ENCODE measurements at regions not wholly inside any gene's neighbourhood (a gene's known extent, or its start where the extent isn't known, plus 50 kb on each side); places are given as distances from the start of the nearest gene placed in this dataset.

- WGBS, 2 donors (ENCODE audit: extremely low coverage in 2 of 2, insufficient read length in 2 of 2, insufficient replicate concordance in 1 of 2) = no CpG with 5 or more reads among the region's 3 CpGs
- no peak for DNase-seq (ENCODE audit: low spot score)
- H3K4ac ChIP-seq (ENCODE audit: low read length) = no peak overlapping the region
- no peak overlapping the region for H2BK15ac ChIP-seq (ENCODE audit: low read length)
- H3K36me3 ChIP-seq (replicated peaks in 1 of 2; ENCODE audit: control insufficient read depth in 2 of 2, insufficient read depth in 2 of 2, low read length in 2 of 2) = no peaks in the 10 kb centered on the region
- H3K27me3 ChIP-seq (ENCODE audit: control insufficient read depth in 3 of 3, insufficient read depth in 3 of 3, low read depth in 1 of 3, low read length in 3 of 3) = peaks cover 0 to 48% (median 0%) of the 10 kb centered on the region in 3 experiments
- no peak overlapping the region for H2AFZ ChIP-seq (ENCODE audit: low read length)
- H2BK120ac ChIP-seq (ENCODE audit: low read depth, low read length) = no peak overlapping the region
- H4K91ac ChIP-seq (ENCODE audit: low read depth, low read length, poor library complexity) = no peak overlapping the region
- H3K9ac ChIP-seq (ENCODE audit: low read depth, low read length, poor library complexity) = no peak overlapping the region
- H3K9me3 ChIP-seq (replicated peaks in 1 of 2; ENCODE audit: control insufficient read depth in 2 of 2, insufficient read depth in 1 of 2, low read depth in 1 of 2, low read length in 2 of 2) = peaks cover under 1 to 7% of the 10 kb centered on the region in 2 donors
- no peak overlapping the region for H4K8ac ChIP-seq (ENCODE audit: low read depth, low read length)
- no peaks in the 10 kb centered on the region for H3K79me1 ChIP-seq (ENCODE audit: low read depth, low read length)
- H3K4me3 ChIP-seq (ENCODE audit: low read length in 2 of 2) = no peak overlapping the region
- H3K23ac ChIP-seq (ENCODE audit: low read depth, low read length, poor library complexity) = no peak overlapping the region
- H3K14ac ChIP-seq (ENCODE audit: low read length) = no peak overlapping the region
- no peak overlapping the region for H2BK12ac ChIP-seq (ENCODE audit: low read length)
- no peak overlapping the region for H3K18ac ChIP-seq (ENCODE audit: low read length)
- no peak overlapping the region for H2AK5ac ChIP-seq (ENCODE audit: low read depth, low read length)
- H2BK5ac ChIP-seq (ENCODE audit: low read length) = no peak overlapping the region
- no peak overlapping the region for H3K4me2 ChIP-seq (ENCODE audit: insufficient read depth, low read length, poor library complexity, severe bottlenecking)
- H3K4me1 ChIP-seq (ENCODE audit: control insufficient read depth in 2 of 2, insufficient read depth in 1 of 2, low read depth in 1 of 2, low read length in 2 of 2) = peaks cover 0 to 1% of the 10 kb centered on the region in 2 donors
- no peak overlapping the region for H3K27ac ChIP-seq (replicated peaks; ENCODE audit: low read length)
Observed at GRCh38 chr2:172373766-172374165, 53.6 kb upstream of the ITGA6 start.

GRCh38 chr2:172374318-172375240 lies 52.8 kb upstream of the ITGA6 start:
- Histone ChIP-seq H3K27ac (replicated peaks; ENCODE audit: low read length) (no peak overlapping the region), H4K91ac (ENCODE audit: low read depth, low read length, poor library complexity) (no peak overlapping the region), H4K8ac (ENCODE audit: low read depth, low read length) (no peak overlapping the region), H2BK12ac (ENCODE audit: low read length) (no peak overlapping the region), H2AK5ac (ENCODE audit: low read depth, low read length) (no peak overlapping the region), H3K23ac (ENCODE audit: low read depth, low read length, poor library complexity) (no peak overlapping the region), H2BK120ac (ENCODE audit: low read depth, low read length) (no peak overlapping the region), H2BK5ac (ENCODE audit: low read length) (no peak overlapping the region), H3K27me3 (ENCODE audit: control insufficient read depth in 3 of 3, insufficient read depth in 3 of 3, low read depth in 1 of 3, low read length in 3 of 3) (peaks cover 0 to 48% (median 0%) of the 10 kb centered on the region in 3 experiments), H3K14ac (ENCODE audit: low read length) (no peak overlapping the region), H3K18ac (ENCODE audit: low read length) (no peak overlapping the region), H3K4ac (ENCODE audit: low read length) (no peak overlapping the region), H2AFZ (ENCODE audit: low read length) (no peak overlapping the region), H3K79me1 (ENCODE audit: low read depth, low read length) (no peaks in the 10 kb centered on the region), H3K4me1 (ENCODE audit: control insufficient read depth in 2 of 2, insufficient read depth in 1 of 2, low read depth in 1 of 2, low read length in 2 of 2) (peaks cover 0 to 1% of the 10 kb centered on the region in 2 donors), H3K4me2 (ENCODE audit: insufficient read depth, low read length, poor library complexity, severe bottlenecking) (no peak overlapping the region), H3K9ac (ENCODE audit: low read depth, low read length, poor library complexity) (no peak overlapping the region), H3K36me3 (replicated peaks in 1 of 2; ENCODE audit: control insufficient read depth in 2 of 2, insufficient read depth in 2 of 2, low read length in 2 of 2) (no peaks in the 10 kb centered on the region), H3K4me3 (ENCODE audit: low read length in 2 of 2) (no peak overlapping the region), H3K9me3 (replicated peaks in 1 of 2; ENCODE audit: control insufficient read depth in 2 of 2, insufficient read depth in 1 of 2, low read depth in 1 of 2, low read length in 2 of 2) (peaks cover 6 to 8% of the 10 kb centered on the region in 2 donors), H2BK15ac (ENCODE audit: low read length) (no peak overlapping the region)
- no peak for DNase-seq (ENCODE audit: low spot score)
- no CpG with 5 or more reads among the region's 7 CpGs for WGBS, 2 donors (ENCODE audit: extremely low coverage in 2 of 2, insufficient read length in 2 of 2, insufficient replicate concordance in 1 of 2)

- Histone ChIP-seq H3K79me1 (ENCODE audit: low read depth, low read length) (no peaks in the 10 kb centered on the region), H3K23ac (ENCODE audit: low read depth, low read length, poor library complexity) (no peak overlapping the region), H2BK15ac (ENCODE audit: low read length) (no peak overlapping the region), H2BK5ac (ENCODE audit: low read length) (no peak overlapping the region), H3K14ac (ENCODE audit: low read length) (no peak overlapping the region), H4K8ac (ENCODE audit: low read depth, low read length) (no peak overlapping the region), H3K36me3 (replicated peaks in 1 of 2; ENCODE audit: control insufficient read depth in 2 of 2, insufficient read depth in 2 of 2, low read length in 2 of 2) (no peaks in the 10 kb centered on the region), H2AFZ (ENCODE audit: low read length) (no peak overlapping the region), H3K27ac (replicated peaks; ENCODE audit: low read length) (no peak overlapping the region), H3K18ac (ENCODE audit: low read length) (no peak overlapping the region), H2BK12ac (ENCODE audit: low read length) (no peak overlapping the region), H3K4me1 (ENCODE audit: control insufficient read depth in 2 of 2, insufficient read depth in 1 of 2, low read depth in 1 of 2, low read length in 2 of 2) (peaks cover 2 to 4% of the 10 kb centered on the region in 2 donors), H3K4me3 (ENCODE audit: low read length in 2 of 2) (no peak overlapping the region), H3K4me2 (ENCODE audit: insufficient read depth, low read length, poor library complexity, severe bottlenecking) (no peak overlapping the region), H3K27me3 (ENCODE audit: control insufficient read depth in 3 of 3, insufficient read depth in 3 of 3, low read depth in 1 of 3, low read length in 3 of 3) (peaks cover 0 to 48% (median 0%) of the 10 kb centered on the region in 3 experiments), H2AK5ac (ENCODE audit: low read depth, low read length) (no peak overlapping the region), H4K91ac (ENCODE audit: low read depth, low read length, poor library complexity) (no peak overlapping the region), H3K4ac (ENCODE audit: low read length) (no peak overlapping the region), H2BK120ac (ENCODE audit: low read depth, low read length) (no peak overlapping the region), H3K9me3 (replicated peaks in 1 of 2; ENCODE audit: control insufficient read depth in 2 of 2, insufficient read depth in 1 of 2, low read depth in 1 of 2, low read length in 2 of 2) (peaks cover 6 to 8% of the 10 kb centered on the region in 2 donors), H3K9ac (ENCODE audit: low read depth, low read length, poor library complexity) (no peak overlapping the region)
- WGBS, 2 donors (ENCODE audit: extremely low coverage in 2 of 2, insufficient read length in 2 of 2, insufficient replicate concordance in 1 of 2) = no CpG with 5 or more reads among the region's 2 CpGs
- no peak for DNase-seq (ENCODE audit: low spot score)
Observed at GRCh38 chr2:172375251-172375650, 52.1 kb upstream of the ITGA6 start.

- no peak overlapping the region for H3K18ac ChIP-seq (ENCODE audit: low read length)
- H3K4me2 ChIP-seq (ENCODE audit: insufficient read depth, low read length, poor library complexity, severe bottlenecking) = no peak overlapping the region
- no peak overlapping the region for H3K27ac ChIP-seq (replicated peaks; ENCODE audit: low read length)
- no peak overlapping the region for H2BK12ac ChIP-seq (ENCODE audit: low read length)
- H2BK5ac ChIP-seq (ENCODE audit: low read length) = no peak overlapping the region
- no peak overlapping the region for H4K8ac ChIP-seq (ENCODE audit: low read depth, low read length)
- H3K23ac ChIP-seq (ENCODE audit: low read depth, low read length, poor library complexity) = no peak overlapping the region
- H3K27me3 ChIP-seq (ENCODE audit: control insufficient read depth in 3 of 3, insufficient read depth in 3 of 3, low read depth in 1 of 3, low read length in 3 of 3) = peaks cover 0 to 48% (median 0%) of the 10 kb centered on the region in 3 experiments
- H3K9ac ChIP-seq (ENCODE audit: low read depth, low read length, poor library complexity) = no peak overlapping the region
- H3K36me3 ChIP-seq (replicated peaks in 1 of 2; ENCODE audit: control insufficient read depth in 2 of 2, insufficient read depth in 2 of 2, low read length in 2 of 2) = no peaks in the 10 kb centered on the region
- H3K4me1 ChIP-seq (ENCODE audit: control insufficient read depth in 2 of 2, insufficient read depth in 1 of 2, low read depth in 1 of 2, low read length in 2 of 2) = peaks cover 8 to 10% of the 10 kb centered on the region in 2 donors
- H2BK15ac ChIP-seq (ENCODE audit: low read length) = no peak overlapping the region
- no peak overlapping the region for H3K4ac ChIP-seq (ENCODE audit: low read length)
- no CpG with 5 or more reads among the region's 5 CpGs for WGBS, 2 donors (ENCODE audit: extremely low coverage in 2 of 2, insufficient read length in 2 of 2, insufficient replicate concordance in 1 of 2)
- no peak overlapping the region for H3K14ac ChIP-seq (ENCODE audit: low read length)
- H2AK5ac ChIP-seq (ENCODE audit: low read depth, low read length) = no peak overlapping the region
- H2AFZ ChIP-seq (ENCODE audit: low read length) = no peak overlapping the region
- peaks cover 6 to 8% of the 10 kb centered on the region in 2 donors for H3K9me3 ChIP-seq (replicated peaks in 1 of 2; ENCODE audit: control insufficient read depth in 2 of 2, insufficient read depth in 1 of 2, low read depth in 1 of 2, low read length in 2 of 2)
- no peak overlapping the region for H4K91ac ChIP-seq (ENCODE audit: low read depth, low read length, poor library complexity)
- DNase-seq (ENCODE audit: low spot score) = no peak
- H3K79me1 ChIP-seq (ENCODE audit: low read depth, low read length) = no peaks in the 10 kb centered on the region
- no peak overlapping the region for H2BK120ac ChIP-seq (ENCODE audit: low read depth, low read length)
- H3K4me3 ChIP-seq (ENCODE audit: low read length in 2 of 2) = no peak overlapping the region
Observed at GRCh38 chr2:172376016-172376415, 51.4 kb upstream of the ITGA6 start.
